Suprapubic skin (tissue), 4 donors: ENCODE measurements at regions not wholly inside any gene's neighbourhood (a gene's known extent, or its start where the extent isn't known, plus 50 kb on each side); places are given as distances from the start of the nearest gene placed in this dataset.

Source experiments
- DNase-seq, 2 donors: peaks; one replicate each; pipeline ENCODE4 v3.0.0-alpha.2; 2019; ENCODE audit warnings: low spot score in 2 of 2
- H3K27ac ChIP-seq: fragments of 200-600 bp; sonication (generic); one replicate; pipeline ENCODE4 v1.5.1; 2019
- H3K27me3 ChIP-seq: fragments of 200-600 bp; sonication (generic); one replicate; pipeline ENCODE4 v1.5.1; 2019
- H3K36me3 ChIP-seq: fragments of 200-600 bp; sonication (generic); one replicate; pipeline ENCODE4 v1.5.1; 2019
- H3K4me1 ChIP-seq: fragments of 200-600 bp; sonication (generic); one replicate; pipeline ENCODE4 v1.5.1; 2019
- H3K4me3 ChIP-seq: fragments of 200-600 bp; sonication (generic); one replicate; pipeline ENCODE4 v1.5.1; 2019; ENCODE audit warnings: mild to moderate bottlenecking
- H3K9me3 ChIP-seq: fragments of 200-600 bp; sonication (generic); one replicate; pipeline ENCODE4 v1.5.1; 2019
- CTCF ChIP-seq, 2 donors: fragments of 200-600 bp in 1 of 2; fragments of 450-650 bp in 1 of 2; sonication (generic) in 1 of 2; IDR thresholded peaks; one replicate each; pipeline ENCODE4 v1.5.1; 2016 to 2019; ENCODE audit warnings: antibody characterized with exemption in 2 of 2, mild to moderate bottlenecking in 1 of 2, moderate library complexity in 1 of 2
- EP300 ChIP-seq: sonication (generic); formaldehyde crosslinking; IDR thresholded peaks from one replicate; pipeline ENCODE4 v1.6.1; 2017; ENCODE audit warnings: antibody characterized with exemption
- POLR2A ChIP-seq, 2 donors: fragments of 450-650 bp; IDR thresholded peaks; one replicate each; pipeline ENCODE4 v1.6.1; 2017; ENCODE audit warnings: antibody characterized with exemption in 2 of 2, mild to moderate bottlenecking in 2 of 2, moderate library complexity in 2 of 2
- POLR2AphosphoS5 ChIP-seq, 3 donors: sonication (generic); formaldehyde crosslinking; IDR thresholded peaks; one replicate each; pipeline ENCODE4 v1.6.1; 2017; ENCODE audit warnings: antibody characterized with exemption in 3 of 3
- WGBS: methylation state at CpG from one replicate; pipeline ENCODE4 v1.1.5; 2018; 5-methylcytosine and 5-hydroxymethylcytosine counted together

GRCh38 chr12:23083267-23083666 lies 458.3 kb downstream of the ETNK1 start:
- DNase-seq: no peak
- Histone ChIP-seq H3K9me3 (no peaks in the 10 kb centered on the region), H3K36me3 (no peaks in the 10 kb centered on the region), H3K27ac (no peak overlapping the region), H3K27me3 (no peaks in the 10 kb centered on the region), H3K4me3 (no peak overlapping the region), H3K4me1 (no peaks in the 10 kb centered on the region)
- WGBS: 48% methylated on average over 2 of the region's 2 CpGs
- TF ChIP-seq CTCF (IDR thresholded peaks at IDR 0.05): no peak
- no peak for TF ChIP-seq EP300
- TF ChIP-seq POLR2AphosphoS5 (IDR thresholded peaks at IDR 0.05): no peak
- no peak for TF ChIP-seq POLR2A (IDR thresholded peaks at IDR 0.05)

- no peak for DNase-seq
- no peaks in the 10 kb centered on the region for H3K36me3 ChIP-seq
- H3K9me3 ChIP-seq: peaks cover 5% of the 10 kb centered on the region
- TF ChIP-seq POLR2A (IDR thresholded peaks at IDR 0.05): no peak
- no peak for TF ChIP-seq POLR2AphosphoS5 (IDR thresholded peaks at IDR 0.05)
- no peak for TF ChIP-seq EP300
- no peak for TF ChIP-seq CTCF (IDR thresholded peaks at IDR 0.05)
- no peak overlapping the region for H3K4me3 ChIP-seq
- 68% methylated on average over 5 of the region's 5 CpGs for WGBS
- no peak overlapping the region for H3K27ac ChIP-seq
- no peaks in the 10 kb centered on the region for H3K27me3 ChIP-seq
- no peaks in the 10 kb centered on the region for H3K4me1 ChIP-seq
Observed at GRCh38 chr12:23084236-23084995, 459.4 kb downstream of the ETNK1 start.

- TF ChIP-seq POLR2A (IDR thresholded peaks at IDR 0.05) (no peak), EP300 (no peak), CTCF (IDR thresholded peaks at IDR 0.05) (no peak), POLR2AphosphoS5 (IDR thresholded peaks at IDR 0.05) (no peak)
- WGBS: 91% methylated on average over 1 of the region's 1 CpG
- DNase-seq: no peak
Observed at GRCh38 chr12:23088594-23088993, 463.6 kb downstream of the ETNK1 start.

GRCh38 chr12:23093488-23093887 lies 468.5 kb downstream of the ETNK1 start:
- no peak for DNase-seq
- H3K4me3 ChIP-seq: no peak overlapping the region
- no peaks in the 10 kb centered on the region for H3K27me3 ChIP-seq
- H3K27ac ChIP-seq: no peak overlapping the region
- H3K9me3 ChIP-seq: peaks cover 5% of the 10 kb centered on the region
- 85% methylated on average over 2 of the region's 2 CpGs for whole genome bisulfite sequencing
- no peaks in the 10 kb centered on the region for H3K4me1 ChIP-seq
- H3K36me3 ChIP-seq: no peaks in the 10 kb centered on the region
- no peak for TF ChIP-seq POLR2A (IDR thresholded peaks at IDR 0.05)
- no peak for TF ChIP-seq EP300
- TF ChIP-seq POLR2AphosphoS5 (IDR thresholded peaks at IDR 0.05): no peak
- no peak for TF ChIP-seq CTCF (IDR thresholded peaks at IDR 0.05)

More at GRCh38 chr12:23088594-23088993, 463.6 kb downstream of the ETNK1 start:
- H3K4me1 ChIP-seq: no peaks in the 10 kb centered on the region
- no peaks in the 10 kb centered on the region for H3K27me3 ChIP-seq
- H3K4me3 ChIP-seq: no peak overlapping the region
- H3K9me3 ChIP-seq: peaks cover 5% of the 10 kb centered on the region
- no peak overlapping the region for H3K27ac ChIP-seq
- no peaks in the 10 kb centered on the region for H3K36me3 ChIP-seq

GRCh38 chr12:23096321-23096720 lies 471.4 kb downstream of the ETNK1 start:
- Histone ChIP-seq H3K27ac (no peak overlapping the region), H3K4me3 (no peak overlapping the region), H3K36me3 (no peaks in the 10 kb centered on the region), H3K4me1 (no peaks in the 10 kb centered on the region), H3K27me3 (no peaks in the 10 kb centered on the region), H3K9me3 (no peaks in the 10 kb centered on the region)
- 97% methylated on average over 1 of the region's 1 CpG for WGBS
- DNase-seq: no peak
- no peak for TF ChIP-seq POLR2A (IDR thresholded peaks at IDR 0.05)
- TF ChIP-seq POLR2AphosphoS5 (IDR thresholded peaks at IDR 0.05): no peak
- TF ChIP-seq CTCF (IDR thresholded peaks at IDR 0.05): no peak
